Left ventricle myocardium superior (tissue), 1 donor: ENCODE measurements at regions not wholly inside any gene's neighbourhood (a gene's known extent, or its start where the extent isn't known, plus 50 kb on each side); places are given as distances from the start of the nearest gene placed in this dataset.
"Not testable (repeated sequence)": the region's sequence is repeated elsewhere in the genome, so short reads cannot be mapped to it uniquely, and the experiment has no call there.

ENCODE experiments used
- ATAC-seq: fragments of 200-7000 bp; cut with Tn5 transposase; one replicate; pipeline ENCODE4 v1.9.1; 2020; ENCODE audit warnings: mild to moderate bottlenecking, moderate library complexity
- DNase-seq: peaks from one replicate; pipeline ENCODE4 v3.0.0-alpha.2; 2020
- intact Hi-C: fragments of 100-400 bp; cut with micrococcal nuclease; formaldehyde crosslinking; loops from one replicate; pipeline ENCODE4 v1.11.0; 2022
- donor health status: DM: no; HTN: yes; CAD: no; lungs with severe emphysema.

GRCh38 chr13:65985612-65986011 is 1244.5 kb downstream of the PCDH9 start:
- ATAC-seq (no peak), DNase-seq (no peak)
- intact Hi-C loops = no loop called here

DNA sequence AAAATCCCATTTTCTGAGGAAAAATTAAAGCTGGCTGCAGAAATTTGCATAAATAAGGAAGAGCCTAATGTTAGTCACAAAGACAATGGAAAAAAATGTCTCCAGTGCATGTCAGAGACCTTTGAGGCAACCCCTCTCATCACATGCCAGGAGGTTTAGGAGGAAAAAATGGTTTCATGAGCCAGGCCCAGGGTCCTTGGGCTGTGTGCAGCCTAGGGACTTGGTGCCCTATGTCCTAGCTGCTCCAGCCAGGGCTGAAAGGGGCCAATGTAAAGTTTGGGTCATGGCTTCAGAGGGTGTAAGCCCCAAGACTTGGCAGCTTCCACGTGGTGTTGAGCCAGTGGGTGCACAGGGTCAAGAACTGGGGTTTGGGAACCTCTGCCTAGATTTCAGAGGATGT is 1252.6 kb downstream of the PCDH9 start:
- ATAC-seq = no peak
- DNase-seq = no peak
- intact Hi-C loops = no loop called here

- DNase-seq = no peak
- intact Hi-C loops = no loop called here
- ATAC-seq = no peak
Measured at GRCh38 chr13:65971541-65971940, 1258.6 kb downstream of the PCDH9 start.

- ATAC-seq (no peak), DNase-seq (no peak)
- intact Hi-C loops = no loop called here
Measured at GRCh38 chr13:65966991-65967451, 1263.1 kb downstream of the PCDH9 start.

- DNase-seq (no peak), ATAC-seq (no peak)
- intact Hi-C loops = no loop called here
Measured at GRCh38 chr13:65965501-65965900, 1264.6 kb downstream of the PCDH9 start.

DNA sequence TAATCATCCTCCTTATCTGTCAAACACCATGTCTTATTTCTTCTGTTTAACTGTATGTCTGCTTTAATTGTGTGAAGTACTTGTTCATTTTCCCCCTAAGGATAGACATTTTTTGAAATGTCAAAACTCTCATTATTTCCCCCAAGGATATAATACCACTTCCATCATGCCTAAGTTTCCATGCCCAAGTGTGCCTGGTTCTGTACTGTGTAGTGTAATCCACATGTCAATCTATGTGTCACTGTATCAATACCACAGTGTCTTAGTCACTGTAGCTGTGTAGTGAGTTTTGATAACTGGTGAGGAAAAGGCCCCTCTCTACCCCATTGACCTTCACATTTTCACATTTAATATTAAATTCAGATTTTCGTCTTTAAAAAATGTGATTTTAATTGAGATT is 1265.5 kb downstream of the PCDH9 start:
- intact Hi-C loops = no loop called here
- ATAC-seq (no peak), DNase-seq (no peak)

DNA sequence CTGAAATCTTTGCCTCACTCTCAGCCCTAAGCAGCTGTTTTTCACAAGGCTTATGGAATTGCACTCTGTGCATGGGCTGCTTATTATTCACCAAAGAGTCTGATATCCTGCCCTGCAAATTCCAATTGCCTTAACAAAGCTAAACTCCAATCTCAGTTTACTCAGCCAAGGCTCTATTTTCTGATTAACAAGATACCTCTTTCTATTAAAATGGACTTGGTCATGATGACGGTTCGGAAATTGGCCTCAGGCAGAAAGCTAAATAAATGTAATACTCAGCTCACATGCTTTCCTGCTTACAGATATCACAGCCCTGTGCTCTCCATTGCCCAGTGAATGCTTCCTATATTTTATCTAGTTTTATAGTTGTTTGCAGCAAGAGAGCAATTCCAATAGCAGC is 1270.8 kb downstream of the PCDH9 start:
- intact Hi-C loops = no loop called here
- ATAC-seq (no peak), DNase-seq (no peak)

DNA sequence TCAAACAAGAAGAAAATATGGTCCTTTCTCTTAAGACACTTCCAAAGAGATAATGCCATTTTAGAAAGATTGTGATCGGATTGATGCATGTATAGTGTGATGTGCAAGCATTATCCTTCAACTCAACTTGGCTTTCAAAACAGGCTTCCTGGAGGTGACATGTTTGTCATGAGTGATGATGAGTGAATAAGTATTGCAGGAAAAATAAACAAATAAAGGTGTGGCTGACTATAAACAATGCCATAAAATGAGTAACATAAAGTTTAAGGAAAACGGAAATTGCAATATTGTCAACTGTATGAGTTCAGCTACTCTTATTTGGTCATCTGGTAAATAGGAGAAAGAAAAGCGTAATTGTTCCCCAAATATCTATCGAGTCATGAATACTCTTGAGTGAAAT is 1283.7 kb downstream of the PCDH9 start:
- DNase-seq (no peak), ATAC-seq (no peak)
- intact Hi-C loops = loop anchor here (10.0 kb wide), 1 partner anchor 1278 kb away; no protein-coding TSS in a partner anchor

DNA sequence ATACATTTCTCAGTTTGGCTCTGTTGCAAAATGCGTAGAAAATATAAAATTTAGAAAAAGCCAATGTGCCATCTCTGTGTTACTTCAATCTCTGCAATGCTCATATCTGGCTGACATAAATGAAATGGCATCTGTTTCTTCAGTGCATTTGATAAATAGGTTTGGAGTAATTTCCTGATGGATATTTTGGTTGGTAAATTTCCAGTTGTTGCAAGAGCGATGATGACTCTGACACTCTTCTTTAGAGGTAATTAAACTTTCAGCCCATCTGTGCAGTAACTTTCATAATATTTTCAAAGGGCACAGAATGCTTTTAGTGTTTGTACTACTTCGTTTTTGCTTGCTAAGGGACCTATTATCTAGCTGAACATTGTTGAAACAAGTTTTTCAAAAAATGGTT is 1286.4 kb downstream of the PCDH9 start:
- intact Hi-C loops = loop anchor here (10.0 kb wide), 1 partner anchor 1281 kb away; no protein-coding TSS in a partner anchor
- DNase-seq = no peak
- ATAC-seq = peak; percentile 25

DNA sequence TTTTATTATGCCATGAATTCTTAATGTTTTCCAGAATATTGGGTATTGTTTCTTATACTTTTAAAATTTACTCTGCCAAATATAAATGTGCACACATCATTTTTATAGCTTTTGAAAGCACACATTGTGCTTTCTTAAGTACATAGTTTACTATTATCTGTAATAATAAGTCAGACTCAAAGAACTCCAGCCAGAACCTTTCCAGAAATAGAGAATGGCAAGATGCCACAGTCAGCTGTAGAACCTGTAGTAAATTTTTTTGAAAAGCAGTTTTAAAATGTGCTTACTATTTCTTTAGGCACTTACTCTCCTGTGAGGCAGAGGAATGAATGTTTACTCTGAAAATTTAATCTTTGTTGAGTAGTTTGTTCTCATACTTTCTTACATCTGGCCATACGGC is 1287.1 kb downstream of the PCDH9 start:
- no peak for DNase-seq
- intact Hi-C loops = loop anchor here (10.0 kb wide), 1 partner anchor 1282 kb away; no protein-coding TSS in a partner anchor
- peak; percentile 50 for ATAC-seq

DNA sequence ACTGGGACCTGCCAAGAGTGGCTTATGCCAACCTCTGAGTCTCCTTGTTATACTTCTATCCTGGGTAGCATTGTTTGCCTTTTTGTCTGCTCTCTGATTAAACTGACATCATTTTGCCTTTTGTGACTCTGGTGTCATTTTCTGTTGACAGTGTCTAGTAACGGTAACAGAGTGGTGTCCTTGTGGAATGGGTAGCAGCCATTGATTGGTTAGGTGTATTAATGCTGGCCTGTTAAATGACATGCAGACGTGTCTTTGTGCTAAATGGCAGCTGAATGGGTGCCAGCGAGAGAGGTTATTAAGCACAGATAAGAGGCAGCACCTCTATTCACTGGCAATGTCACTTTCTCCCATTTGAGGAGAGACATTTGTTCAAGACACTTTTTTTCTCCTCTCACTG is 1289.4 kb downstream of the PCDH9 start:
- ATAC-seq = peak; percentile 92

GRCh38 chr13:65937251-65937650 is 1292.9 kb downstream of the PCDH9 start:
- DNase-seq (no peak), ATAC-seq (no peak)
- intact Hi-C loops = no loop called here

More for the DNA sequence above, 1289.4 kb downstream of the PCDH9 start:
- DNase-seq = peak; percentile 38
- intact Hi-C loops = loop anchor here (10.0 kb wide), 1 partner anchor 1284 kb away; no protein-coding TSS in a partner anchor

GRCh38 chr13:65936249-65936648 is 1293.9 kb downstream of the PCDH9 start:
- intact Hi-C loops = no loop called here
- ATAC-seq = no peak
- no peak for DNase-seq

GRCh38 chr13:65932587-65933239 is 1297.4 kb downstream of the PCDH9 start:
- no peak for DNase-seq
- intact Hi-C loops = no loop called here
- no peak for ATAC-seq

GRCh38 chr13:65932013-65932412 is 1298.1 kb downstream of the PCDH9 start:
- DNase-seq (no peak), ATAC-seq (no peak)
- intact Hi-C loops = no loop called here

GRCh38 chr13:65929436-65929835 is 1300.7 kb downstream of the PCDH9 start:
- no peak for DNase-seq
- ATAC-seq = no peak
- intact Hi-C loops = no loop called here

- intact Hi-C loops = no loop called here
- ATAC-seq (peak; percentile 94), DNase-seq (peak; percentile 67)
Measured at GRCh38 chr13:65926750-65927171, 1303.4 kb downstream of the PCDH9 start.

- DNase-seq, intact Hi-C loops, ATAC-seq: not testable (repeated sequence)
Measured at GRCh38 chr13:65922846-65923245, 1307.3 kb downstream of the PCDH9 start.

DNA sequence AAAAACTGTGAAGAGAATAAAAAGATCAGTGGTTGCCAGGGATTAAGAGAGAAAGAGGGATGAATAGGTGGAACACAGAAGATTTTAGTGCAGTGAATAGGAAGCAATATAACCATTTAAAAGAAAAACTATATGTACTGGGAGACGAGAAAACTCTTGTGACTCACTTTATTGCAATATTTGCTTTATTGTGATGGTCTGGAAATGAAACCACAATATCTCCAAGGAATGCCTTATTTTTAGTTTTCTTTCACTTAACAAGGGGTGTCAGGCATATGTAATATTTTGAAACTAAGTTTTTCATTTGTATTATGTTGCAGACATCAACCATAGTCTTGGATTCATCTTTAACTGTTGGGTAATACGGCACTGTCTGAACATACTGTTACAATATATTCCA is 1308.2 kb downstream of the PCDH9 start:
- DNase-seq = no peak
- intact Hi-C loops = no loop called here
- no peak for ATAC-seq

DNA sequence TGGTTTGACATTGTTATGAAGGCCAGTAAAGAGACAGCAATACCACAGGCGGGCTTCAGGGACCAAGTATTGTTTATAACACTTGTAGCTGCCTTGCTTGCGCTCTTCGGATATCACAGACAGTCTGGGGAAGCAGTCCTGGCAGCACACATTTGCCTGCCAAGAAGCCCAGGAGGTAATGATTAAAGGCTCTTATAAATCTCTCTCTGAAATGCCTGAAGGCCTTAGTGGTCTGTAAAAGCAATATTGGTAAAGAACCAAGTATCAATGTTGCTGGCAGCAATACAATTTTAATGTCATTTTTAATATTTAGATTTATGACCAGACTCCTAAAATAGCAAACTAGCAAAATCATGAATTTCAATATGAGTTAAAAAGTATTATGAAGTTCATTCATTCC is 1312.4 kb downstream of the PCDH9 start:
- no peak for DNase-seq
- intact Hi-C loops = no loop called here
- ATAC-seq = peak; percentile 24

DNA sequence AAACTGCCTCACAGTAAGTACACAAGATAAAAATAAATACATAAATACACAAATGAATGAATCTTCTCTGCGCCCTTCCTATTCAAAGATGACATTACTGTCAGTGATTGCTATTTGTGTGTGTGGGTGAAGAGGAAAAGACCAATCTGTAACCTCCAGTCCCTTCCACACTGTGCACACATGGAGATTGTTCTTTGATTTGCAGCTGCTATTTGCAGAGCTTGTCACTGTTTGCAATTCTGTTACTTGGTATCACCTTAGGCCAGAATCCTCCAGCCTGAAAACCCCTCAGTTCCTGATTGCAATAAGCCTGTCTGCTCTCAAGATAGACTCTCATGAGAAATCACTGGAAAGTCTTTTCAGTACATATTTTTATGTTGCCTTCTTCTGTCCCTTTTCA is 1314.9 kb downstream of the PCDH9 start:
- intact Hi-C loops = no loop called here
- no peak for ATAC-seq
- no peak for DNase-seq
